ENCODE measurements at regions not wholly inside any gene's neighbourhood (a gene's known extent, or its start where the extent isn't known, plus 50 kb on each side); places are given as distances from the start of the nearest gene placed in this dataset.
A peak's percentile ranks its signal among the peaks of the same experiment; 100 is the strongest.

GRCh38 chr17:77693776-77694175 is 264.7 kb upstream of the TNRC6C start:
- Histone ChIP-seq H3K27ac (ENCODE audit: low read depth, low read length) (no peak overlapping the region), H3K4me2 (ENCODE audit: low read length) (no peak overlapping the region), H3K4me1 (ENCODE audit: control insufficient read depth, low read depth, low read length) (no peaks in the 10 kb centered on the region), H3K18ac (ENCODE audit: low read length) (no peak overlapping the region), H3K36me3 (ENCODE audit: control insufficient read depth, insufficient read depth, low read length) (no peaks in the 10 kb centered on the region), H3K56ac (ENCODE audit: low read length) (no peak overlapping the region), H4K5ac (ENCODE audit: low read length) (no peak overlapping the region), H2BK15ac (replicated peaks; ENCODE audit: low read depth) (no peak overlapping the region), H2BK5ac (ENCODE audit: low read length) (no peak overlapping the region), H3K79me2 (ENCODE audit: control insufficient read depth, insufficient read depth, low read length) (no peaks in the 10 kb centered on the region), H4K8ac (ENCODE audit: low read depth, low read length) (no peak overlapping the region), H3K9ac (ENCODE audit: low read length) (no peak overlapping the region), H3K4ac (ENCODE audit: low read depth, low read length) (no peak overlapping the region), H3K27me3 (ENCODE audit: insufficient read depth, low read length, poor library complexity) (no peaks in the 10 kb centered on the region), H3K4me3 (ENCODE audit: low read length) (no peak overlapping the region), H2BK120ac (ENCODE audit: low read depth, low read length) (no peak overlapping the region), H2AK5ac (ENCODE audit: low read length) (no peak overlapping the region), H3K23ac (ENCODE audit: low read length) (no peak overlapping the region), H3K79me1 (ENCODE audit: low read length) (no peaks in the 10 kb centered on the region)
- no CpG with 5 or more reads among the region's 7 CpGs for WGBS (ENCODE audit: extremely low coverage, insufficient coverage, low lambda C conversion rate)
- DNase-seq = no peak

- no peak overlapping the region for H3K56ac ChIP-seq (ENCODE audit: low read length)
- H3K23ac ChIP-seq (ENCODE audit: low read length) = no peak overlapping the region
- H3K4me2 ChIP-seq (ENCODE audit: low read length) = no peak overlapping the region
- no CpG with 5 or more reads among the region's 11 CpGs for WGBS (ENCODE audit: extremely low coverage, insufficient coverage, low lambda C conversion rate)
- H2BK120ac ChIP-seq (ENCODE audit: low read depth, low read length) = no peak overlapping the region
- no peak overlapping the region for H3K18ac ChIP-seq (ENCODE audit: low read length)
- H2BK5ac ChIP-seq (ENCODE audit: low read length) = no peak overlapping the region
- H3K36me3 ChIP-seq (ENCODE audit: control insufficient read depth, insufficient read depth, low read length) = no peaks in the 10 kb centered on the region
- H3K27ac ChIP-seq (ENCODE audit: low read depth, low read length) = no peak overlapping the region
- H3K4me1 ChIP-seq (ENCODE audit: control insufficient read depth, low read depth, low read length) = no peaks in the 10 kb centered on the region
- H2AK5ac ChIP-seq (ENCODE audit: low read length) = no peak overlapping the region
- DNase-seq = no peak
- no peaks in the 10 kb centered on the region for H3K79me2 ChIP-seq (ENCODE audit: control insufficient read depth, insufficient read depth, low read length)
- no peak overlapping the region for H2BK15ac ChIP-seq (replicated peaks; ENCODE audit: low read depth)
- no peak overlapping the region for H3K9ac ChIP-seq (ENCODE audit: low read length)
- no peaks in the 10 kb centered on the region for H3K27me3 ChIP-seq (ENCODE audit: insufficient read depth, low read length, poor library complexity)
- no peak overlapping the region for H3K4ac ChIP-seq (ENCODE audit: low read depth, low read length)
- H3K79me1 ChIP-seq (ENCODE audit: low read length) = no peaks in the 10 kb centered on the region
- no peak overlapping the region for H4K5ac ChIP-seq (ENCODE audit: low read length)
- no peak overlapping the region for H3K4me3 ChIP-seq (ENCODE audit: low read length)
- no peak overlapping the region for H4K8ac ChIP-seq (ENCODE audit: low read depth, low read length)
Observed at GRCh38 chr17:77694391-77695363, 263.8 kb upstream of the TNRC6C start.

GRCh38 chr17:77695386-77695785 is 263.1 kb upstream of the TNRC6C start:
- no peak overlapping the region for H3K4ac ChIP-seq (ENCODE audit: low read depth, low read length)
- H3K56ac ChIP-seq (ENCODE audit: low read length) = no peak overlapping the region
- no peak overlapping the region for H3K23ac ChIP-seq (ENCODE audit: low read length)
- no peak overlapping the region for H2BK120ac ChIP-seq (ENCODE audit: low read depth, low read length)
- no peaks in the 10 kb centered on the region for H3K4me1 ChIP-seq (ENCODE audit: control insufficient read depth, low read depth, low read length)
- no peak overlapping the region for H2BK15ac ChIP-seq (replicated peaks; ENCODE audit: low read depth)
- H2BK5ac ChIP-seq (ENCODE audit: low read length) = no peak overlapping the region
- no peaks in the 10 kb centered on the region for H3K36me3 ChIP-seq (ENCODE audit: control insufficient read depth, insufficient read depth, low read length)
- H3K79me1 ChIP-seq (ENCODE audit: low read length) = no peaks in the 10 kb centered on the region
- no peak overlapping the region for H4K8ac ChIP-seq (ENCODE audit: low read depth, low read length)
- H3K27me3 ChIP-seq (ENCODE audit: insufficient read depth, low read length, poor library complexity) = no peaks in the 10 kb centered on the region
- H3K9ac ChIP-seq (ENCODE audit: low read length) = no peak overlapping the region
- no peak overlapping the region for H3K4me3 ChIP-seq (ENCODE audit: low read length)
- H3K18ac ChIP-seq (ENCODE audit: low read length) = no peak overlapping the region
- H4K5ac ChIP-seq (ENCODE audit: low read length) = no peak overlapping the region
- H2AK5ac ChIP-seq (ENCODE audit: low read length) = no peak overlapping the region
- H3K79me2 ChIP-seq (ENCODE audit: control insufficient read depth, insufficient read depth, low read length) = no peaks in the 10 kb centered on the region
- no peak for DNase-seq
- no peak overlapping the region for H3K27ac ChIP-seq (ENCODE audit: low read depth, low read length)
- H3K4me2 ChIP-seq (ENCODE audit: low read length) = no peak overlapping the region
- WGBS (ENCODE audit: extremely low coverage, insufficient coverage, low lambda C conversion rate) = no CpG with 5 or more reads among the region's 9 CpGs

GRCh38 chr17:77696151-77696720 is 262.3 kb upstream of the TNRC6C start:
- no CpG with 5 or more reads among the region's 26 CpGs for WGBS (ENCODE audit: extremely low coverage, insufficient coverage, low lambda C conversion rate)
- H3K9ac ChIP-seq (ENCODE audit: low read length) = no peak overlapping the region
- H3K4ac ChIP-seq (ENCODE audit: low read depth, low read length) = no peak overlapping the region
- H3K23ac ChIP-seq (ENCODE audit: low read length) = no peak overlapping the region
- H3K27ac ChIP-seq (ENCODE audit: low read depth, low read length) = no peak overlapping the region
- no peaks in the 10 kb centered on the region for H3K36me3 ChIP-seq (ENCODE audit: control insufficient read depth, insufficient read depth, low read length)
- H3K79me1 ChIP-seq (ENCODE audit: low read length) = no peaks in the 10 kb centered on the region
- H3K4me3 ChIP-seq (ENCODE audit: low read length) = peak overlapping the region; percentile 13
- H3K4me1 ChIP-seq (ENCODE audit: control insufficient read depth, low read depth, low read length) = no peaks in the 10 kb centered on the region
- DNase-seq = peak; percentile 27
- no peaks in the 10 kb centered on the region for H3K79me2 ChIP-seq (ENCODE audit: control insufficient read depth, insufficient read depth, low read length)
- H2AK5ac ChIP-seq (ENCODE audit: low read length) = no peak overlapping the region
- H4K5ac ChIP-seq (ENCODE audit: low read length) = no peak overlapping the region
- peak overlapping the region; percentile 45 for H3K4me2 ChIP-seq (ENCODE audit: low read length)
- no peak overlapping the region for H2BK120ac ChIP-seq (ENCODE audit: low read depth, low read length)
- H3K56ac ChIP-seq (ENCODE audit: low read length) = peak overlapping the region; percentile 31
- H2BK5ac ChIP-seq (ENCODE audit: low read length) = no peak overlapping the region
- H2BK15ac ChIP-seq (replicated peaks; ENCODE audit: low read depth) = no peak overlapping the region
- no peak overlapping the region for H3K18ac ChIP-seq (ENCODE audit: low read length)
- H3K27me3 ChIP-seq (ENCODE audit: insufficient read depth, low read length, poor library complexity) = no peaks in the 10 kb centered on the region
- no peak overlapping the region for H4K8ac ChIP-seq (ENCODE audit: low read depth, low read length)

GRCh38 chr17:77696721-77697460 is 261.6 kb upstream of the TNRC6C start:
- peak; percentile 57 for DNase-seq
- H4K5ac ChIP-seq (ENCODE audit: low read length) = no peak overlapping the region
- no peaks in the 10 kb centered on the region for H3K79me1 ChIP-seq (ENCODE audit: low read length)
- H3K4me1 ChIP-seq (ENCODE audit: control insufficient read depth, low read depth, low read length) = no peaks in the 10 kb centered on the region
- no peak overlapping the region for H3K9ac ChIP-seq (ENCODE audit: low read length)
- WGBS (ENCODE audit: extremely low coverage, insufficient coverage, low lambda C conversion rate) = no CpG with 5 or more reads among the region's 15 CpGs
- H3K23ac ChIP-seq (ENCODE audit: low read length) = no peak overlapping the region
- H3K27ac ChIP-seq (ENCODE audit: low read depth, low read length) = no peak overlapping the region
- no peaks in the 10 kb centered on the region for H3K36me3 ChIP-seq (ENCODE audit: control insufficient read depth, insufficient read depth, low read length)
- no peak overlapping the region for H3K56ac ChIP-seq (ENCODE audit: low read length)
- H3K4ac ChIP-seq (ENCODE audit: low read depth, low read length) = no peak overlapping the region
- H3K18ac ChIP-seq (ENCODE audit: low read length) = no peak overlapping the region
- no peak overlapping the region for H4K8ac ChIP-seq (ENCODE audit: low read depth, low read length)
- H2BK120ac ChIP-seq (ENCODE audit: low read depth, low read length) = no peak overlapping the region
- no peak overlapping the region for H2BK15ac ChIP-seq (replicated peaks; ENCODE audit: low read depth)
- H3K27me3 ChIP-seq (ENCODE audit: insufficient read depth, low read length, poor library complexity) = no peaks in the 10 kb centered on the region
- no peak overlapping the region for H2BK5ac ChIP-seq (ENCODE audit: low read length)
- peak overlapping the region; percentile 45 for H3K4me2 ChIP-seq (ENCODE audit: low read length)
- H3K4me3 ChIP-seq (ENCODE audit: low read length) = no peak overlapping the region
- H2AK5ac ChIP-seq (ENCODE audit: low read length) = no peak overlapping the region
- no peaks in the 10 kb centered on the region for H3K79me2 ChIP-seq (ENCODE audit: control insufficient read depth, insufficient read depth, low read length)

Data from mesendoderm (in vitro differentiated cells).